Esophagus squamous epithelium (tissue), 5 donors: ENCODE measurements at regions not wholly inside any gene's neighbourhood (a gene's known extent, or its start where the extent isn't known, plus 50 kb on each side); places are given as distances from the start of the nearest gene placed in this dataset.
A peak's percentile ranks its signal among the peaks of the same experiment; 100 is the strongest.

Experiments
- DNase-seq: peaks from one replicate; lab custom pipeline; 2025; lab: John Stamatoyannopoulos, UW
- H3K27ac ChIP-seq, 4 donors: fragments of 200-600 bp; sonication (generic); one replicate each; pipeline ENCODE4 v1.5.1; 2016 to 2019; ENCODE audit warnings: mild to moderate bottlenecking in 1 of 4
- H3K27me3 ChIP-seq, 4 donors: fragments of 200-600 bp; sonication (generic); 1 replicate in 3 of 4; 2 replicates in 1 of 4; pipeline versions ENCODE4 v1.5.1 to v1.6.0; 2017 to 2021; ENCODE audit warnings: antibody characterized with exemption in 1 of 4
- H3K36me3 ChIP-seq, 3 donors: fragments of 200-600 bp; sonication (generic); one replicate each; pipeline ENCODE4 v1.5.1; 2016 to 2019
- H3K4me1 ChIP-seq, 3 donors: fragments of 200-600 bp; sonication (generic); one replicate each; pipeline ENCODE4 v1.5.1; 2017 to 2019
- H3K4me3 ChIP-seq, 4 donors: fragments of 200-600 bp; sonication (generic); 1 replicate in 3 of 4; 2 replicates in 1 of 4; pipeline ENCODE4 v1.5.1; 2016 to 2019; ENCODE audit warnings: mild to moderate bottlenecking in 2 of 4, moderate library complexity in 1 of 4
- H3K9me3 ChIP-seq, 3 donors: fragments of 200-600 bp; sonication (generic); one replicate each; pipeline ENCODE4 v1.5.1; 2016 to 2019
- POLR2A ChIP-seq, 4 donors: fragments of 450-650 bp; IDR thresholded peaks; one replicate each; pipeline ENCODE4 v1.6.1; 2017; ENCODE audit warnings: antibody characterized with exemption in 4 of 4, mild to moderate bottlenecking in 4 of 4, moderate library complexity in 3 of 4
- WGBS, 2 donors: methylation state at CpG; one replicate each; pipeline ENCODE4 v1.1.5; 2018; 5-methylcytosine and 5-hydroxymethylcytosine counted together
- intact Hi-C: fragments of 100-400 bp; cut with DNase I; formaldehyde crosslinking; loops from one replicate; pipeline ENCODE4 v1.15.0; 2022
- TF ChIP-seq, protein P1 (sequence below), 6 experiments: fragments of 450-650 bp in 4 of 6; fragments of 200-600 bp in 2 of 6; sonication (generic) in 2 of 6; IDR thresholded peaks; one replicate each; pipeline ENCODE4 v1.5.1; 2016 to 2019; ENCODE audit warnings: antibody characterized with exemption in 6 of 6, mild to moderate bottlenecking in 4 of 6, moderate library complexity in 4 of 6
- donor health status: DM: yes; HTN: yes; CAD: no.

DNA sequence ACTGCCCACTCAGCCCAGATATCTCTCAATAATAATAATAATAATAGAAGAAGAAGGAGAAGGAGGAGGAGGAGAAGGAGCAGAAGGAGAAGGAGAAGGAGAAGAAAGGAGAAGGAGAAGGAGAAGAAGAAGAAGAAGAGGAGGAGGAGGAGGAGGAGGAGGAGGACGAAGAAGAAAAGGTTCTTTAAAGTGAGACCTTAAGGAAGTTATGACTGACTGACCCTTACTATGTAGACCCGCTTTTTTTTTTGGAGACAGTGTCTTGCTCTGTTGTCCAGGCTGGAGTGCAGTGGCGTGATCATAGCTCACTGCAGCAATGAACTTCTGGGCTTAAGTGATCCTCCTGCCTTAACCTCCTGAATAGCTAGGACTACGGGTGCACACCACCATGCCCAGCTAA, 88.9 kb upstream of the RFX8 start:
- Histone ChIP-seq H3K27me3 (peaks cover 0 to 12% (median 0%) of the 10 kb centered on the region in 4 donors), H3K9me3 (no peaks in the 10 kb centered on the region), H3K27ac (no peak overlapping the region), H3K4me1 (peaks cover 0 to 14% (median 0%) of the 10 kb centered on the region in 3 donors), H3K36me3 (no peaks in the 10 kb centered on the region), H3K4me3 (no peak overlapping the region)
- TF ChIP-seq, protein P1, sequence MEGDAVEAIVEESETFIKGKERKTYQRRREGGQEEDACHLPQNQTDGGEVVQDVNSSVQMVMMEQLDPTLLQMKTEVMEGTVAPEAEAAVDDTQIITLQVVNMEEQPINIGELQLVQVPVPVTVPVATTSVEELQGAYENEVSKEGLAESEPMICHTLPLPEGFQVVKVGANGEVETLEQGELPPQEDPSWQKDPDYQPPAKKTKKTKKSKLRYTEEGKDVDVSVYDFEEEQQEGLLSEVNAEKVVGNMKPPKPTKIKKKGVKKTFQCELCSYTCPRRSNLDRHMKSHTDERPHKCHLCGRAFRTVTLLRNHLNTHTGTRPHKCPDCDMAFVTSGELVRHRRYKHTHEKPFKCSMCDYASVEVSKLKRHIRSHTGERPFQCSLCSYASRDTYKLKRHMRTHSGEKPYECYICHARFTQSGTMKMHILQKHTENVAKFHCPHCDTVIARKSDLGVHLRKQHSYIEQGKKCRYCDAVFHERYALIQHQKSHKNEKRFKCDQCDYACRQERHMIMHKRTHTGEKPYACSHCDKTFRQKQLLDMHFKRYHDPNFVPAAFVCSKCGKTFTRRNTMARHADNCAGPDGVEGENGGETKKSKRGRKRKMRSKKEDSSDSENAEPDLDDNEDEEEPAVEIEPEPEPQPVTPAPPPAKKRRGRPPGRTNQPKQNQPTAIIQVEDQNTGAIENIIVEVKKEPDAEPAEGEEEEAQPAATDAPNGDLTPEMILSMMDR (IDR thresholded peaks at IDR 0.05) = no peak
- no peak for TF ChIP-seq POLR2A (IDR thresholded peaks at IDR 0.05)
- intact Hi-C loops = no loop called here
- no peak for DNase-seq
- WGBS, 2 donors = 88 to 93% methylated on average over 4 of the region's 4 CpGs

DNA sequence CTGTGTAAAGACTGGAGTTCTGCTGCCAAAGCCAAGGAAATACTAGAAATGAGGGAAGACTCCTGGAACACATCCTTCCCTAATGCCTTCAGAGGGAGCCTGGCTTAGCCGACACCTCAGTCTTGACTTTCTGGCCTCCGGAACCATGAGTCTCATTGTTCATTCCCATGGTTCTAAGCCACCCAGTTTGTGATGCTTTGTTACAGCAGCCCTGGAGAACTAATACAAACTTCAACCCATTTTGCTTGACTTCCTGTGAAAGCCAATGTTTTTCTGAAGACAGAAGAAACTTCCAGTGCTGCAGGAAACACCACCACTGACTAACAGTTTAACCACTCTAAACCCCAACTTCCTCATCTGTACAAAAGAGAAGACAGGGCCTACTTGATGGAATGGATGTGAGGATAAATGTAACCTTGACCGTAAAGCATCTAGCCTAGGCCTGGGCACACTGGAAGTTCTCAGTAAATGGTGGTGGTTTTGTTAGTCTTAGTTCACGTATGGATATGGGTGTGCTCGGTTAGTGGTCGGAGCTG, 85.9 kb upstream of the RFX8 start:
- Histone ChIP-seq H3K27me3 (peaks cover 0 to 5% (median 0%) of the 10 kb centered on the region in 4 donors), H3K27ac (no peak overlapping the region), H3K4me1 (peaks cover 0 to 14% (median 0%) of the 10 kb centered on the region in 3 donors), H3K4me3 (no peak overlapping the region), H3K36me3 (no peaks in the 10 kb centered on the region), H3K9me3 (no peaks in the 10 kb centered on the region)
- 85 to 94% methylated on average over 4 to 6 of the region's 6 CpGs for WGBS, 2 donors
- intact Hi-C loops = no loop called here
- TF ChIP-seq, protein P1 (IDR thresholded peaks at IDR 0.05) = no peak
- no peak for TF ChIP-seq POLR2A (IDR thresholded peaks at IDR 0.05)
- no peak for DNase-seq

DNA sequence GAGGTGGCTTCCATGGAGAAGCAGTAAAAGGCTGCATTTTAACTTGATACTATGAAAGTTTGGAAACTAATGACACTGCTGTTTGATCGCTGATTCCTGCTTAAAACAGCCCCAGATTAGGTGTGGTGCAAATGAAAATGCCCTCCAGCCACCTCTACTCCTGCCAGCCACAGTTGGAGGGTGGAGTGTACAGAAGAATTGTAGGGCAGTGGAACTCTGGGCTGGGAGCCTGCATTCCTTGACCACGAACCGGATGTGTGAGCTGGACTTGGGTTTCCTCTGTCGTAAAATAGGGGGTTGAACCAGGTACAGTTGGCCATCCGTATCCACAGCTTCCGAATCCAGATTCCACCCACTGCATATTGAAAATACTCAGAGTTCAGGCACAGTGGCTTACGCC, 84.6 kb upstream of the RFX8 start:
- no peak for DNase-seq

DNA sequence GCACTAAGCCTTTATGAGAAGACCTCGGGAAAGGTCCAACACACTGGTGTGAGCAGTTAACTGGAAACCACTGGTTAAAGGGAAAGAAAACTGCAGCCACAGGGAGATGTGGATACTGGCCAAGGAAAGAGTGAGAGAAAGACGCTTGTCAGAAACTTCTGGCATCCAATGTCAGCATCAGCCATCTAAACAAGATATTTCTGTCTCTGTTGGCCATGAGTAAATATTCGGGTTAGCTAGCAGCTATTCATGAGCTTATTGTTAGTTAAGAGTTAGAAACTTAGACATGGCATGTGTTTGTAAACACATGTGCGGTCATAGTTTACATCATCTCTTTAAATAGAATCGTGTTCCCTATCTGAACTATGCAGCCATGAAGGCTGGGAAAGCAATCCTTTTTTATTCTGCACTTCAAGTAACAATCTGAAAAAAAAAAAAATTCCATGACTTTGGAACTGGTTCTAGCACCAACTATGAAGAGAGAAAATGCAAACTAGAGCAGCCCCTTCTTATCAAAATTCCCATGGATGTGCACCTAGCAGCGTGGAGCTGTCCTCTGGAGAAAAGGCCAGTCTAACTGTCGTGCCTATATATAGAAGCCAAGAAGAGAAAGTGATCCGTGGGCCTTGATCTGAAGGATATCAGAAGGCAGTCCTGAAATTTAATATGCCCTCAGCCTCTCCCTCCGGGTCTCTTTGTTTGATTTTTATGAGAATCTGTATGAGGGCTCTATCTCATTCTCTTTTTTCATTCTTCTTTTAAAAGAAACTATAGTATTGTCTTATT, 84.0 kb upstream of the RFX8 start:
- H3K36me3 ChIP-seq = no peaks in the 10 kb centered on the region
- no peak for DNase-seq
- 45 to 50% methylated on average over 9 of the region's 9 CpGs for WGBS, 2 donors
- peaks cover 0 to 14% (median 0%) of the 10 kb centered on the region in 3 donors for H3K4me1 ChIP-seq
- TF ChIP-seq, protein P1 (IDR thresholded peaks at IDR 0.05) = no peak
- no peak for TF ChIP-seq POLR2A (IDR thresholded peaks at IDR 0.05)
- peak overlapping the region in 3 of 4 donors; percentile 59 to 73 (median 62) for H3K27ac ChIP-seq
- H3K9me3 ChIP-seq = no peaks in the 10 kb centered on the region
- H3K4me3 ChIP-seq = no peak overlapping the region
- no peaks in the 10 kb centered on the region for H3K27me3 ChIP-seq
- intact Hi-C loops = no loop called here

More for the DNA sequence above, 84.6 kb upstream of the RFX8 start:
- no peaks in the 10 kb centered on the region for H3K9me3 ChIP-seq
- no peaks in the 10 kb centered on the region for H3K27me3 ChIP-seq
- intact Hi-C loops = no loop called here
- H3K4me3 ChIP-seq = no peak overlapping the region
- no peaks in the 10 kb centered on the region for H3K36me3 ChIP-seq
- H3K27ac ChIP-seq = peak overlapping the region in 3 of 4 donors; percentile 59 to 73 (median 60)
- WGBS, 2 donors = 36 to 50% methylated on average over 2 to 6 of the region's 7 CpGs
- no peak for TF ChIP-seq POLR2A (IDR thresholded peaks at IDR 0.05)
- TF ChIP-seq, protein P1 (IDR thresholded peaks at IDR 0.05) = no peak
- peaks cover 0 to 14% (median 0%) of the 10 kb centered on the region in 3 donors for H3K4me1 ChIP-seq

DNA sequence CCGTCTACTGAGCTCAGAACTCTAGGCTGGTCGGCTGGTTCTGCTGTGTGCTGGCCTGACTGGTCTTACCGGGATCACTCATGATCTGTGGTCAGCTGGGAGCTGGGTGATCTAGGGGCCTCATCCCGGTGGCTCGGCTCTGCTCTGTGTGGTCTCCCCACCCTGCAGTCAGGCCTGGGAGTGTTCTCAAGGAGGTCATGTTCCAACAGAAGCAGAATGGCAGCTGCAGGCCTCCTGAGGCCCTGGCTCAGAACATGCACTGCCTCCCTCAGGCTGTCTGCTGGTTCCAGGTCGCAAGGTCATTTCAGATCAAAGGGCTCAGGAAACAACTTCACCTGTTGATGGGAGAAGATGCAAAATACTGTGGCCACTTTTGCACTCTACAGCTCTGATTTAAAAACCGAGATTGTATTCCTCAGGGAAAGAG, 81.1 kb upstream of the RFX8 start:
- Histone ChIP-seq H3K27me3 (no peaks in the 10 kb centered on the region), H3K4me3 (no peak overlapping the region), H3K27ac (no peak overlapping the region), H3K4me1 (peaks cover 0 to 14% (median 0%) of the 10 kb centered on the region in 3 donors), H3K36me3 (no peaks in the 10 kb centered on the region), H3K9me3 (no peaks in the 10 kb centered on the region)
- 45 to 60% methylated on average over 3 of the region's 7 CpGs for WGBS, 2 donors
- intact Hi-C loops = no loop called here
- no peak for TF ChIP-seq POLR2A (IDR thresholded peaks at IDR 0.05)
- TF ChIP-seq, protein P1 (IDR thresholded peaks at IDR 0.05) = no peak
- DNase-seq = no peak
